Right lung (tissue), 2 donors: ENCODE measurements at regions not wholly inside any gene's neighbourhood (a gene's known extent, or its start where the extent isn't known, plus 50 kb on each side); places are given as distances from the start of the nearest gene placed in this dataset.
"Not testable (repeated sequence)": the region's sequence is repeated elsewhere in the genome, so short reads cannot be mapped to it uniquely, and the experiment has no call there.

Experiments
- DNase-seq, 2 donors: peaks; one replicate each; pipeline ENCODE4 v3.0.0-alpha.2; 2013

- DNase-seq, result peak; percentile 87 to 88
Observed at GRCh38 chr17:30731210-30732132, 93.0 kb downstream of the CRLF3 start.

- not testable (repeated sequence) for DNase-seq
Observed at GRCh38 chr17:30730837-30731209, 93.7 kb downstream of the CRLF3 start.

GRCh38 chr17:30730171-30730836 lies 94.2 kb downstream of the CRLF3 start:
- DNase-seq, result not testable (repeated sequence)

GRCh38 chr17:30729471-30730170 lies 94.9 kb downstream of the CRLF3 start:
- DNase-seq, result not testable (repeated sequence)

GRCh38 chr17:30727517-30727916 lies 97.0 kb downstream of the CRLF3 start:
- DNase-seq, result not testable (repeated sequence)

GRCh38 chr17:30726734-30727133 lies 97.8 kb downstream of the CRLF3 start:
- DNase-seq, result not testable (repeated sequence)

GRCh38 chr17:30726310-30726709 lies 98.2 kb downstream of the CRLF3 start:
- DNase-seq, result not testable (repeated sequence)

GRCh38 chr17:30724034-30724650 lies 100.3 kb downstream of the CRLF3 start:
- DNase-seq, result not testable (repeated sequence)

GRCh38 chr17:30722114-30722780 lies 102.2 kb downstream of the CRLF3 start:
- not testable (repeated sequence) for DNase-seq

- not testable (repeated sequence) for DNase-seq
Observed at GRCh38 chr17:30720971-30721370, 103.5 kb downstream of the CRLF3 start.

- DNase-seq, result no peak
Observed at GRCh38 chr17:30720013-30720471, 104.5 kb downstream of the CRLF3 start.

- DNase-seq, result not testable (repeated sequence)
Observed at GRCh38 chr17:30719131-30719973, 105.1 kb downstream of the CRLF3 start.

GRCh38 chr17:30718691-30719090 lies 105.8 kb downstream of the CRLF3 start:
- not testable (repeated sequence) for DNase-seq

GRCh38 chr17:30718099-30718447 lies 106.4 kb downstream of the CRLF3 start:
- DNase-seq, result not testable (repeated sequence)

GRCh38 chr17:30717291-30718098 lies 107.0 kb downstream of the CRLF3 start:
- no peak for DNase-seq

GRCh38 chr17:30716461-30717290 lies 107.8 kb downstream of the CRLF3 start:
- no peak for DNase-seq

GRCh38 chr17:30714825-30715622 lies 109.5 kb downstream of the CRLF3 start:
- DNase-seq, result not testable (repeated sequence)
